ENCODE measurements at regions not wholly inside any gene's neighbourhood (a gene's known extent, or its start where the extent isn't known, plus 50 kb on each side); places are given as distances from the start of the nearest gene placed in this dataset.

GRCh38 chr11:81219661-81220060, 1514.0 kb downstream of the FAM181B start:
- DNase-seq (ENCODE audit: insufficient read length, low spot score) (no peak), FAIRE-seq (no peak)
- TF ChIP-seq CTCF (IDR thresholded peaks at IDR 0.05; ENCODE audit: insufficient read depth, missing control alignments) = no peak

GRCh38 chr11:81218440-81218839, 1515.2 kb downstream of the FAM181B start:
- FAIRE-seq (no peak), DNase-seq (ENCODE audit: insufficient read length, low spot score) (no peak)
- no peak for TF ChIP-seq CTCF (IDR thresholded peaks at IDR 0.05; ENCODE audit: insufficient read depth, missing control alignments)

GRCh38 chr11:81211050-81211449, 1522.6 kb downstream of the FAM181B start:
- no peak for FAIRE-seq

GRCh38 chr11:81207421-81208054, 1526.1 kb downstream of the FAM181B start:
- DNase-seq (ENCODE audit: insufficient read length, low spot score) = no peak
- no peak for TF ChIP-seq CTCF (IDR thresholded peaks at IDR 0.05; ENCODE audit: insufficient read depth, missing control alignments)
- FAIRE-seq = no peak

More at GRCh38 chr11:81211050-81211449, 1522.6 kb downstream of the FAM181B start:
- no peak for TF ChIP-seq CTCF (IDR thresholded peaks at IDR 0.05; ENCODE audit: insufficient read depth, missing control alignments)
- DNase-seq (ENCODE audit: insufficient read length, low spot score) = no peak

- FAIRE-seq (no peak), DNase-seq (ENCODE audit: insufficient read length, low spot score) (no peak)
- no peak for TF ChIP-seq CTCF (IDR thresholded peaks at IDR 0.05; ENCODE audit: insufficient read depth, missing control alignments)
These were observed 1529.8 kb downstream of the FAM181B start for GRCh38 chr11:81203876-81204275.

- FAIRE-seq (no peak), DNase-seq (ENCODE audit: insufficient read length, low spot score) (no peak)
- no peak for TF ChIP-seq CTCF (IDR thresholded peaks at IDR 0.05; ENCODE audit: insufficient read depth, missing control alignments)
These were observed 1536.3 kb downstream of the FAM181B start for GRCh38 chr11:81197396-81197795.

- FAIRE-seq (no peak), DNase-seq (ENCODE audit: insufficient read length, low spot score) (no peak)
- TF ChIP-seq CTCF (IDR thresholded peaks at IDR 0.05; ENCODE audit: insufficient read depth, missing control alignments) = no peak
These were observed 1541.1 kb downstream of the FAM181B start for GRCh38 chr11:81192516-81192915.
